Stimulated activated CD4-positive, alpha-beta T cell treated with anti-CD3 and anti-CD28 coated beads, Interleukin-12 subunit alpha, Interleukin-12 subunit beta, amount 100 ng/mL, for 48 hours (primary cell): ENCODE measurements at regions not wholly inside any gene's neighbourhood (a gene's known extent, or its start where the extent isn't known, plus 50 kb on each side); places are given as distances from the start of the nearest gene placed in this dataset.
A peak's percentile ranks its signal among the peaks of the same experiment; 100 is the strongest.

Experiments used
- DNase-seq, 3 donors: peaks; one replicate each; pipeline ENCODE4 v3.0.0-alpha.2; 2020; ENCODE audit warnings: low read depth in 2 of 3, low spot score in 1 of 3

GRCh38 chr1:229024528-229025130, 246.3 kb upstream of the RAB4A start:
- peak in 1 of 3 donors; percentile 23 for DNase-seq

- no peak for DNase-seq
Measured at GRCh38 chr1:229025576-229025975, 245.3 kb upstream of the RAB4A start.

GRCh38 chr1:229027158-229027557, 243.8 kb upstream of the RAB4A start:
- DNase-seq: no peak

GRCh38 chr1:229027622-229028182, 243.2 kb upstream of the RAB4A start:
- peak in 2 of 3 donors; percentile 8 to 16 for DNase-seq

GRCh38 chr1:229028544-229028943, 242.4 kb upstream of the RAB4A start:
- DNase-seq: no peak

GRCh38 chr1:229028987-229029878, 241.7 kb upstream of the RAB4A start:
- DNase-seq: no peak

GRCh38 chr1:229029879-229030235, 241.1 kb upstream of the RAB4A start:
- DNase-seq: no peak

GRCh38 chr1:229030630-229031029, 240.3 kb upstream of the RAB4A start:
- DNase-seq: no peak

- DNase-seq: no peak
Measured at GRCh38 chr1:229031061-229031460, 239.8 kb upstream of the RAB4A start.

GRCh38 chr1:229031481-229032341, 239.2 kb upstream of the RAB4A start:
- DNase-seq: no peak

GRCh38 chr1:229032375-229032774, 238.5 kb upstream of the RAB4A start:
- no peak for DNase-seq

- no peak for DNase-seq
Measured at GRCh38 chr1:229033480-229033879, 237.4 kb upstream of the RAB4A start.

- no peak for DNase-seq
Measured at GRCh38 chr1:229034342-229034741, 236.6 kb upstream of the RAB4A start.

GRCh38 chr1:229035054-229035747, 235.7 kb upstream of the RAB4A start:
- no peak for DNase-seq

- no peak for DNase-seq
Measured at GRCh38 chr1:229035748-229036082, 235.2 kb upstream of the RAB4A start.

- no peak for DNase-seq
Measured at GRCh38 chr1:229037806-229038405, 233.0 kb upstream of the RAB4A start.

- no peak for DNase-seq
Measured at GRCh38 chr1:229040630-229041358, 230.1 kb upstream of the RAB4A start.

- no peak for DNase-seq
Measured at GRCh38 chr1:229041946-229042345, 229.0 kb upstream of the RAB4A start.

- no peak for DNase-seq
Measured at GRCh38 chr1:229042482-229042881, 228.4 kb upstream of the RAB4A start.

GRCh38 chr1:229043115-229043514, 227.8 kb upstream of the RAB4A start:
- DNase-seq: no peak
